ENCODE measurements at regions not wholly inside any gene's neighbourhood (a gene's known extent, or its start where the extent isn't known, plus 50 kb on each side); places are given as distances from the start of the nearest gene placed in this dataset.

- TF ChIP-seq CTCF (conservative IDR thresholded peaks at IDR 0.05; ENCODE audit: low read depth in 2 of 2) (no peak), ETS1 (IDR thresholded peaks at IDR 0.05) (no peak), EZH2 (IDR thresholded peaks at IDR 0.05; ENCODE audit: low read depth, unreplicated experiment) (no peak), EZH2phosphoT487 (IDR thresholded peaks at IDR 0.05; ENCODE audit: unreplicated experiment) (no peak), CREB1 (CRISPR knock-in tag; IDR thresholded peaks at IDR 0.05; ENCODE audit: low read depth) (no peak), POLR2AphosphoS5 (IDR thresholded peaks at IDR 0.05; ENCODE audit: low read depth) (no peak), ZNF331 (CRISPR knock-in tag; IDR thresholded peaks at IDR 0.05; ENCODE audit: low read depth) (no peak), REST (IDR thresholded peaks at IDR 0.05; ENCODE audit: unreplicated experiment) (no peak), ZNF462 (CRISPR knock-in tag; IDR thresholded peaks at IDR 0.05) (no peak), STAT1 (IDR thresholded peaks at IDR 0.05; ENCODE audit: unreplicated experiment) (no peak), JUNB (IDR thresholded peaks at IDR 0.05; ENCODE audit: unreplicated experiment) (no peak), NANOG (IDR thresholded peaks at IDR 0.05; ENCODE audit: borderline replicate concordance) (no peak)
These were observed 1294.9 kb downstream of the ADGRL3 start for GRCh38 chr4:62495032-62495431.
